GM21515 (cell line): ENCODE measurements at regions not wholly inside any gene's neighbourhood (a gene's known extent, or its start where the extent isn't known, plus 50 kb on each side); places are given as distances from the start of the nearest gene placed in this dataset.

Experiments
- ATAC-seq: cut with Tn5 transposase; IDR thresholded peaks from one replicate; pipeline ENCODE4 v1.9.1; 2021; ENCODE audit not compliant: unreplicated experiment

DNA sequence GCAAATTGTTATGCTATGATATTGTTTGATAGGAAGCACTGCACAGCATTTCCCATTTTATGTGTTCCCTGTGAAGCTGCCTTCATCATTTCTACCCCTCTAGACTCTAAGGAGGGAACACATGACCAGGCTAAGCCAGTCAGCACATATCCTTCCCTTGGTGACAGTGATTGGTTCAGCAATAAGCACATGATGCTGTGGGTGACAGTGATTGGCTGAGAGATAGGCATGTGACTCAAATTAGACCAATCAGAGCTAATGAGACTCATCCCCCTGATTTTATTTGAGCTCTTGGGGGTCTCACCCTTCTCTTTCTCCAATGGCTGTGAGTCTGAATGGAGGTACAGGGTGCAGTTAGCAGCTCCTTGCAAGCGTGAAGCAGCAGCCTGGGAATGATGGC, 195.2 kb downstream of the NUAK1 start:
- ATAC-seq: no peak

GRCh38 chr12:105944628-105945027, 194.1 kb downstream of the NUAK1 start:
- ATAC-seq: no peak

GRCh38 chr12:105945880-105946279, 192.9 kb downstream of the NUAK1 start:
- no peak for ATAC-seq

DNA sequence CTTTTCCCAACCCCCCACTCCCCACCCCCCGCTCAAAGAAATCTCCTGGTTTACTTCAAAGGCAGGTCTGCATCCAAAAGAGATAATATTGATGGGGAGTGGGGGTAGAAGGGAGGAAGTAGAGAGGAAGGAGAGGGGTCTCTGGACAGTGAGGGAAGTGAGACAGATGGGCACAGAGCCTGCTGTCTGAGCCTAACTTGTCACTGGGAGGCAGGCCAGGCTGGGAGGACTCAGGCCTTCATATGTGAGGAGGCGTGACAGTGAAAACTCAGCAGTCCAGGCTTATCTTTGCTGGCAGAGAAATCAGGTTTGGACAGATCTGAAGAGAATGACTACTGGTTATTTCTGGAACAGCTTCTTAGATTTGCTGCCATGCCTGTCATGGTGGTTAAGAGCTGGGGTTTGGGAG, 192.3 kb downstream of the NUAK1 start:
- no peak for ATAC-seq

GRCh38 chr12:105947906-105948305, 190.8 kb downstream of the NUAK1 start:
- no peak for ATAC-seq

GRCh38 chr12:105948331-105948730, 190.4 kb downstream of the NUAK1 start:
- ATAC-seq: no peak

- no peak for ATAC-seq
Measured at GRCh38 chr12:105949391-105949790, 189.4 kb downstream of the NUAK1 start.

DNA sequence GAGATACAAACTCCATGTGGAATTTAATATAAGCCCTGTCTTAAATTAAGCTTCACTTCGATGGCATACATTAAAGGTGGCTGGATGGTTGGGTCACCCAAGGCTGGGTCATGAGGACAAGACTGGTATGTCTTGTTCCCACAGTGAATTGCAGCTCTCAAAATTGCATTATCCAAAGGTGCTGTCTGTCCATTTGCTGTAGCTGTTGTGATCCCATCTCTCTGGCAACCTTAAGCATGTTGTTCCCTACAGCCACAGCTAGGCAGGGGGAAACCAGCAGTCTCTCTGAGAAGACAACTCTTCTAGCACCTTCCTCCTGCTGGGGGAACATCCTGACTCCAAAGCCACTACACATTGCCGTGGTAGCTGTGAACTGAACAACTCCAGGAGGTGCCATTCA, 187.0 kb downstream of the NUAK1 start:
- no peak for ATAC-seq

DNA sequence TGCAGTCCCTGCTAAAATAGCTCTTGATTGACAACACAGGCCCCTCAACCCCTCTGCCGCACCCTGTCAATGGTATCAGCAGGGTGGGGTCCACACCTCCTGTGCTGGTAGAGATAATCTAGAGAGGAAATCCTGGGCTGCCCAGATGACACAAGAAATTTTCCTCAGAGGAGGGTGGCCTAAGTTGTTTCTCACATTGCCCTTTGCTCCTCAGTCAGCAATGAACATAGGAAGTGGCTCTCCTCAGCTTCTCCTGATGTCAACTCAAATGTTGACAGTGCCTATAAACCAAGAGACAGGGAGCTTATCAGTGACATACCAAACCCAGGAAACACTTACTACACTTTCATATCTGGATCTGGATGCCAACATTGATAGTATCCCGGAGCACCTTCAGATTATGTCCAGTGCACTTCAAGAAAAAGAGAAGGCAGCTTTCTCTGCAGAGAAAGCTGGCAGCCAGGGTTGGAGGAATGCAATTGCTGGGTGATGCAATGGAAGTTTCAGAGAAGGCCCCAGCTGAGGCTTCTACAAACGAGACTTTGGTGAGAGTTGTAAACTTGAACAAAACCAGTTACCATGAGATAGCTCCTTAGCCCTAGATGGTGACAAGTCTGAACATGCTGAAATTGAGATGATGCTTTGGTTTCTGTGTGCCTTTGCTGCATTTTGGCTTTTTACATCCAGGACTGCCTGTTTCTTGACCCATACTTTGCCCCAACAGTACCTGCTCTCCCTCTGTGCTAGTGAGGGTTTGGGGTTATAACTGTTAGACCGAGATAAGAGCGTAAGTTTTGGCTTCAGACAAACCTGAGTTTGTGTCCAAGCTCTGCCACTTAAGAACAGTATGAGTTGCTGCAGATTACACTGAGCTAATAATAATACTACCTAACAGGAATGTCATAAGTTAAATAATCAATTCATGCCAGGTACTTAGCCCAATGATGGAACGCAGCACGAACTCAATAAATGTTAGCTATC, 183.5 kb downstream of the NUAK1 start:
- no peak for ATAC-seq

GRCh38 chr12:105955976-105956375, 182.8 kb downstream of the NUAK1 start:
- ATAC-seq: no peak

GRCh38 chr12:105956662-105957457, 181.9 kb downstream of the NUAK1 start:
- no peak for ATAC-seq

DNA sequence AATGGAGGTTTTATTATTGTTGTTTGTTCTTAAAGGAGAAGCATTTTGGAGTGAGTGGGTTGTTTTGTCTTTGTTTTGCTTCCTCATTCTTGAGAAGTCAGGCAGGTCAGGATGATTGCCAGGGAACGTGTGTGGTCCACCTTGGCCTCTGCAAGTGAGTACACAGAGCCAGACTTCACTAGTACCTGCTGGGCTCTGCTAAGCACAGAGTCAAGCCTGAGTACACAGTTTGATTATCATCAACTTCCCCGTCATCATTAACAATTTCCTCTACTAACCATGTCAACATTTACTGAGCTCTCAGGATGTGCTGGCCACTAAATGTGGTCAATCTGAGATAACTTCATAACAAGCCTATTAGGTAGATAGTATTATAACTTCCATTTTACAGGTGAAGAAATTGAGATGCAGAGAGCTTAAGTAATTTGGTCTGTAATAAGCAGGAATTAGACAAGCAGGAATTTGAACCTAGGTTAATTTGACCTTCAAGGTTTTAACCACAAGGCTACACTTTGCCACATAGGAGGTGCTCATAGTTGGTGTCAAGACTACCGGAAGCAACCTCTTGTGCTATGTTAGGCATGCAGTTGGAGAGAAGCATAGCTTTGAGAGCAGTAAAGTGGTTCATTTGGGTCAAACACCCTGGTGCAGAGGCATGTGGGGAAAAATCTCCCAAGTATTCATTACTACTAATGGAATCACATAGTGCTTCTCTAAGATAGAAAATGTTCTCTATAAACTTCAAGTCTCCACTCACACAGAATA, 178.3 kb downstream of the NUAK1 start:
- ATAC-seq: no peak

DNA sequence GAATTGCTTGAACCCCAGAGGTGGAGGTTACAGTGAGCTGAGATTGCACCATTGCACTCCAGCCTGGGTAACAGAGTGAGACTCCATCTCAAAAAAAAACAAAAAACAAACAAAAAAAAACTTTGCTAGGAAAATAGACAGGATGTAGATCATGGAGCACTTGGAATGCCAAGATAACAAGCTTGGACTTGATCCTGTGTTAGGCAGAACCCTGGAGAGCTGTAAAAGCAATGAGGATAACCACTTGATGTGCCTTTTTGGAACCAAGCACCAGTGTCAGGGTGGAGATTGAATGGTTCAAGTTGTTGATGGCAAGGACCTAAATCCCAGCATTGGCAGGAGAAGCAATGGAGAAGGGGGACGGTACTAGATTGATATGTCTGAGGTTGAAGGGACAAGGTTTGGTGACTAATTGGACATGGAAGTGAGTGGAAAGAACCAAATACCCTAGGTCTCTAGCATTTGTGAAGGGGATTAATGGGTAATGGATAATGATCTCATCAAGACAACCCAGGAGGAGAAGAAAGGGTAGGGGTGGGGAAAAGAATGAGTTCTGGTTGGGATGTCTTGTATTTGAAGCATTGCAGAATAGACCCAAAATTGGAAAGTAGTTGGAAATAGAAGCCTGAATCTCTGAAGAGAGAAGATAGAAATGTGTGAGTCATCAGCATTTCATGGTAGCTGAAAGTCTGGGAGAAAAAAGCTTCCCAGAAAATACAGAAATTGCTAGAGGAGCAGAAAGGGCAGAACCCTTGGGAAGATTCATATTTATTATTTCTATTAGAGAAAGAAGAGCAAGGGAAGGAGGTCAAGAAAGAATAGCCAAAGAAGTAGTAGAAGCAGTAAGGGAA, 176.7 kb downstream of the NUAK1 start:
- ATAC-seq: no peak

DNA sequence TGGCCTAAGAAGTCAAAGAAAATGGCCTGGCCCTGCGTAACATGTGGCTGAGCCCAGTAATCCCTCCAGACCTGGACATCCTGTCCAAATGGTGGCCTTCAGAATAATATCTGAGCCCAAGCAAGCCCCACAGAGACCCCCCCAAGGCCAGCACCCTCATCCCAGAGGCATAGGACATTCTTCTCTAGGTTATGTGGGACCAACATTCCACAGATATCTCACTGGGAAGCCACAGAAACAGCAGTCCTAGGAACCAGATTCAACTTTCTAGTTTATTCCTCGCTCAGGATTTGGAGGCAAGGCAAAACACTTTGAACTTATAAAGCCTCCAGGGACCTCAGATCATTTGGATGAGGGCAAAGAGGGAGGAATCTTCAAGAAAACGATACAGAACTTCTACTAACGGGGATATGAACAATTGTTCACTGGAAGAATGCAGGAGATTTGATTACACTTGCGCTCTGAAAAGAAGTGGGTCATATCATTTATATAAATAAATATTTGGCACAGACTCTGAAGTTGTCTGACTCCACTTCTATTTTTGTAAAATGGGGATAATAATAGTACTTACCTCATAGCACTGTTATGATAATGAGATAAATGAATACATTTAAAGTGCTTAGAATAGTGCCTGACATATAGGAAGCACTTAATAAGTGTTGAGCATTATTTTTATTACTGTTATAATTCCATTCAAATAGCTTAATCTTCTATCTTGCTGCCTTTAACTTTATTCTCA, 171.5 kb downstream of the NUAK1 start:
- ATAC-seq: no peak

DNA sequence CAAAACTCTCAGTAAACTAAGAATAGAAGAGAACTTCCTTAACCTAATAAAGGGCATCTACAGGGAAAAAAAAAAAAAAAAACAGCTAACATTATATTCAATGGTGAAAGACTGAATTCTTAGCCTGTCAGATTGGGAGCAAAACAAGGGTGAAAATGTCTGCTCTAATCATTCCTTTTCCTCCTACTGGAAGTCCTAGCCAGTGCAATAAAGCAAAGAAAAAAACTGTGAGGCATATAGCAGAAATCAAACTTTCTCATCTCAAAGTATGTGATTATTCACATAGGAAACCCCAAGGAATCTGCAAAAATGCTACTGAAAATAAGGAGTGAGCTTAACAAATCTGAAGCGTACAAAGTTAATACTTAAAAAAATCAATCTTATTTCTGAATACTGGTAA, 170.7 kb downstream of the NUAK1 start:
- no peak for ATAC-seq

GRCh38 chr12:105970885-105971284, 167.9 kb downstream of the NUAK1 start:
- ATAC-seq: no peak

GRCh38 chr12:105974738-105975137, 164.0 kb downstream of the NUAK1 start:
- no peak for ATAC-seq

- ATAC-seq: no peak
Measured at GRCh38 chr12:105975351-105975750, 163.4 kb downstream of the NUAK1 start.

DNA sequence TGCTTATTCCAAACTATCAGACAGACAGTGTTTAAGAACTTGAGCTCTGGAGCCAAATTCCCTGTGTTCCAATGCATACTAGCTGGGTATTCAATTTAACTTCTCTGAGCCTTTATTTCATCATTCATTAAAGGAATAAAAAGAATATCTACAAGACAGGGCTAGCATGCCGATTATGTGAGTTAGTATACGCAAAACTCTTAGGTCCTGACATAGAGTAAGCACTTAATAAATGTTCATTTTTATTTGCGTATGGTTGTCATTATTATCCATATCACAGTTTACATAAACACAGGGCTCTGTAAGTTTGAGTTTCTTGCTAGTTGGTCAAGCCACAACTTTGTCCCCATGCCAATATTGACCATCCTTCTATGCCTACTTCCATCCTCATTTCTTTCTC, 161.5 kb downstream of the NUAK1 start:
- no peak for ATAC-seq

DNA sequence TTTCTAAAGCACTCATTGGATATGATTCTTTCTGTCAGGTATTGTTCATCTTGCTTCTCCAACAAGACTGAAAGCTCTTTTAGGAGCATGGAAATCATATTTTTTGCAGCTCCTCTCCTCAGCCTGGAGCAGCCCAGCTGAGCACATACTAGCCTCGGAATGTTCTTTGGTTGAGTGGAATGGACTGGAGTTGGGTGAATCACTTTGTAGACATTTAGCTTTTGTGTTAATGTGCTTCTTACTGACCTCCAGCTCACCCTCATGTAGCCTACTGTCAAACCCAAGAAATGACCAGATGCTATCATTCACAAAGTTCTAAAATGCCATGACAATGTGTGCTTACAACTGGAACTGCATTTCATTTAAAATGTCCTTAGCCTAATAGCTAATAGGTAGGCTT, 161.1 kb downstream of the NUAK1 start:
- ATAC-seq: no peak
